ENCODE measurements at regions not wholly inside any gene's neighbourhood (a gene's known extent, or its start where the extent isn't known, plus 50 kb on each side); places are given as distances from the start of the nearest gene placed in this dataset.

- TF ChIP-seq TAF1 (IDR thresholded peaks at IDR 0.05; ENCODE audit: low read depth) = no peak
- TF ChIP-seq USF1 (IDR thresholded peaks at IDR 0.05) = no peak
- TF ChIP-seq RAD21 (IDR thresholded peaks at IDR 0.05; ENCODE audit: low read depth) = no peak
- TF ChIP-seq CREB1 (IDR thresholded peaks at IDR 0.05; ENCODE audit: low read depth) = no peak
- no peak for TF ChIP-seq EGR1 (IDR thresholded peaks at IDR 0.05)
- no peak for TF ChIP-seq REST (IDR thresholded peaks at IDR 0.05; ENCODE audit: low read depth)
- no peak for TF ChIP-seq CEBPB (IDR thresholded peaks at IDR 0.05)
- TF ChIP-seq TEAD4 (IDR thresholded peaks at IDR 0.05) = no peak
- TF ChIP-seq EP300 (IDR thresholded peaks at IDR 0.05; ENCODE audit: borderline replicate concordance) = no peak
- no peak for TF ChIP-seq TCF12 (IDR thresholded peaks at IDR 0.05; ENCODE audit: low read depth)
- no peak for TF ChIP-seq NFIC (IDR thresholded peaks at IDR 0.05)
- no peak for TF ChIP-seq YY1 (IDR thresholded peaks at IDR 0.05; ENCODE audit: low read depth)
- TF ChIP-seq MAX (IDR thresholded peaks at IDR 0.05) = no peak
- no peak for TF ChIP-seq FOXM1 (IDR thresholded peaks at IDR 0.05; ENCODE audit: borderline replicate concordance, low read depth)
- TF ChIP-seq ZBTB7A (IDR thresholded peaks at IDR 0.05; ENCODE audit: low read depth) = no peak
Measured at GRCh38 chr18:71362140-71362539, 1073.3 kb downstream of the SOCS6 start.

GRCh38 chr18:71352618-71353017 lies 1063.8 kb downstream of the SOCS6 start:
- TF ChIP-seq FOXM1 (IDR thresholded peaks at IDR 0.05; ENCODE audit: borderline replicate concordance, low read depth) (no peak), USF1 (IDR thresholded peaks at IDR 0.05) (no peak), NFIC (IDR thresholded peaks at IDR 0.05) (no peak)

GRCh38 chr18:71336576-71337210 lies 1047.8 kb downstream of the SOCS6 start:
- no peak for TF ChIP-seq NFIC (IDR thresholded peaks at IDR 0.05)
- no peak for TF ChIP-seq FOXM1 (IDR thresholded peaks at IDR 0.05; ENCODE audit: borderline replicate concordance, low read depth)
- TF ChIP-seq RAD21 (IDR thresholded peaks at IDR 0.05; ENCODE audit: low read depth) = no peak
- no peak for TF ChIP-seq TAF1 (IDR thresholded peaks at IDR 0.05; ENCODE audit: low read depth)
- TF ChIP-seq CREB1 (IDR thresholded peaks at IDR 0.05; ENCODE audit: low read depth) = no peak
- TF ChIP-seq REST (IDR thresholded peaks at IDR 0.05; ENCODE audit: low read depth) = no peak
- TF ChIP-seq TEAD4 (IDR thresholded peaks at IDR 0.05) = no peak
- no peak for TF ChIP-seq USF1 (IDR thresholded peaks at IDR 0.05)
- no peak for TF ChIP-seq YY1 (IDR thresholded peaks at IDR 0.05; ENCODE audit: low read depth)
- no peak for TF ChIP-seq EP300 (IDR thresholded peaks at IDR 0.05; ENCODE audit: borderline replicate concordance)
- TF ChIP-seq TCF12 (IDR thresholded peaks at IDR 0.05; ENCODE audit: low read depth) = no peak
- no peak for TF ChIP-seq MAX (IDR thresholded peaks at IDR 0.05)
- TF ChIP-seq EGR1 (IDR thresholded peaks at IDR 0.05) = no peak
- TF ChIP-seq ZBTB7A (IDR thresholded peaks at IDR 0.05; ENCODE audit: low read depth) = no peak
- TF ChIP-seq CEBPB (IDR thresholded peaks at IDR 0.05) = no peak

GRCh38 chr18:71329563-71329962 lies 1040.7 kb downstream of the SOCS6 start:
- TF ChIP-seq ZBTB7A (IDR thresholded peaks at IDR 0.05; ENCODE audit: low read depth) (no peak), CEBPB (IDR thresholded peaks at IDR 0.05) (no peak), EGR1 (IDR thresholded peaks at IDR 0.05) (no peak), CREB1 (IDR thresholded peaks at IDR 0.05; ENCODE audit: low read depth) (no peak), TAF1 (IDR thresholded peaks at IDR 0.05; ENCODE audit: low read depth) (no peak), MAX (IDR thresholded peaks at IDR 0.05) (no peak), USF1 (IDR thresholded peaks at IDR 0.05) (no peak), TCF12 (IDR thresholded peaks at IDR 0.05; ENCODE audit: low read depth) (no peak), RAD21 (IDR thresholded peaks at IDR 0.05; ENCODE audit: low read depth) (no peak), TEAD4 (IDR thresholded peaks at IDR 0.05) (no peak), YY1 (IDR thresholded peaks at IDR 0.05; ENCODE audit: low read depth) (no peak), NFIC (IDR thresholded peaks at IDR 0.05) (no peak), EP300 (IDR thresholded peaks at IDR 0.05; ENCODE audit: borderline replicate concordance) (no peak), REST (IDR thresholded peaks at IDR 0.05; ENCODE audit: low read depth) (no peak), FOXM1 (IDR thresholded peaks at IDR 0.05; ENCODE audit: borderline replicate concordance, low read depth) (no peak)

All from Ishikawa (cell line).